Umbilical cord (tissue), 1 donor: ENCODE measurements at regions not wholly inside any gene's neighbourhood (a gene's known extent, or its start where the extent isn't known, plus 50 kb on each side); places are given as distances from the start of the nearest gene placed in this dataset.

ENCODE experiments used
- DNase-seq: peaks from one replicate; pipeline ENCODE4 v3.0.0-alpha.2; 2015; ENCODE audit warnings: low spot score

GRCh38 chr1:5291889-5292288 lies 637.5 kb downstream of the AJAP1 start:
- DNase-seq: no peak

- DNase-seq: no peak
Observed at GRCh38 chr1:5287178-5288150, 633.1 kb downstream of the AJAP1 start.

DNA sequence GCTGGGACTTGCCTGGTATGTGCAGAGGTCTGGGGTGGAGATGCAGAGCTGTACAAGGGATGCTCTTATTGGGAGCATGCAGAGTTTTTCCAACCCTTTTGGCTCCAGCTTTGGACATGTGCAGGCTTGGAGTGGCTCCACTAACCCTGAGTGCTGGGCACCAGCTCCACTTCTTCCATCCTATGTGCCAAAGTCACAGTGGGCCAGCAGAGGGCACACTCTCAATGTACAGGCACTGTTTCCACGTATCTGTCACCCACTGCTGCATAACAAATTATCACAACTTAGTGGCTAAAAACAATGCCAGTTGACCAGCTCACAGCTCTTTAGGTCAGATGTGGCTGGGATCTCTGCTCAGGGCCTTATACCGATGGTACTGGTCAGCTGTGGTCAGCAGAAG lies 631.8 kb downstream of the AJAP1 start:
- no peak for DNase-seq

- no peak for DNase-seq
Observed at GRCh38 chr1:5274527-5274926, 620.1 kb downstream of the AJAP1 start.

DNA sequence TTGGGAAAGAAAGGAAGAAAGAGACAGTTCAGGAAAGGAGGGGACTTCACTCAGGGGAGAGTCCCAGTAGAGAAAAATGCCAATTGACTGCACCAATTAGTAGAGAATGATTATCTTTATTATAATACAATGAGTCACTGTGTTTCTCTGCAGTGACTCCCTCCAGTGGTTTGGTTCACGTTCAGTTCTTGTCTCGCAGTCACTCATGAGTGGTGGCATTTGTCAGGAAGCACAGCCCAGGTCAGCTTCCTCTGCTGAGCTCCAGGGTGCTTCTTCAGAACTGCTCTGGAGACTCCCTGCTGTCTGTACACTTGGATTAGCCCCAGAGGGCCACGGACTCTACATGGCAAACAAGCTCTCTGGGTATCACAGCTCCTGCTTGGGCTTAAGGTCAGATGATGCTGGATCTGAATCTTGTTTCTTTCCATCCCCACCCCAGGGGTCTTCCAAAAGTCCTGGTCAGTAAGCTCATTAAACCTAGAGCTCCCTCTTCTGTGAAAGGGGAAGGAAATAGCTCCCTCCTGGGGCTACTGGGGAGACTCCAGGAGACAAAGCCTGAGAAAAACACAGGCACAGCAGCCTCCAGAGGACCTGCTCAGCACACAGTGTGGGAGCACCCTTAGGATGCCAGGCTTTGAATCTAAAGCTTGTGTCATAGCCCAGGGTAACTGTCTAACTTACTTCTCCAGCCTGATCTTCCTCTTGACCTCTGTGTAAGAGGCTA lies 619.0 kb downstream of the AJAP1 start:
- DNase-seq: no peak

GRCh38 chr1:5272325-5272724 lies 617.9 kb downstream of the AJAP1 start:
- DNase-seq: no peak

- no peak for DNase-seq
Observed at GRCh38 chr1:5271264-5271663, 616.9 kb downstream of the AJAP1 start.

DNA sequence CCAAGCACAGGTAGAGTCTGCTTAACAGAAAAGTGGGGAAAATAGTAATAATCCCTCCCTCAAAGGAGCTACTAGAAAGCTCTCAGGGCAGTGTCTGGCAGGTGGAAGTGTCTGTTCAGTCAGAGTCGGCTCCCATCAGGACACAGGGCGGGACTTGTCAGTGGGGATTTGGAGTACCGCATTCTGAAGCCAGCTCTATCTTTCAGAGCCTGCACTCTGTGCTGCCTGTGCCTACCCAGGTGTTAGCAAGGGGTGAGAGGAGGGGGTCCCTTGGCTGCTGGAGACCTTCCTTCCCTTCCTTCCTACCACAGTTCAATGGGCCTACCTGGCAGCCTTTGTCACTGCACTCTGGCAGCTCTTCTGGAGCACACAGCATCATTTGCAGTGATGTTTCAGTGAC lies 615.5 kb downstream of the AJAP1 start:
- DNase-seq: no peak

DNA sequence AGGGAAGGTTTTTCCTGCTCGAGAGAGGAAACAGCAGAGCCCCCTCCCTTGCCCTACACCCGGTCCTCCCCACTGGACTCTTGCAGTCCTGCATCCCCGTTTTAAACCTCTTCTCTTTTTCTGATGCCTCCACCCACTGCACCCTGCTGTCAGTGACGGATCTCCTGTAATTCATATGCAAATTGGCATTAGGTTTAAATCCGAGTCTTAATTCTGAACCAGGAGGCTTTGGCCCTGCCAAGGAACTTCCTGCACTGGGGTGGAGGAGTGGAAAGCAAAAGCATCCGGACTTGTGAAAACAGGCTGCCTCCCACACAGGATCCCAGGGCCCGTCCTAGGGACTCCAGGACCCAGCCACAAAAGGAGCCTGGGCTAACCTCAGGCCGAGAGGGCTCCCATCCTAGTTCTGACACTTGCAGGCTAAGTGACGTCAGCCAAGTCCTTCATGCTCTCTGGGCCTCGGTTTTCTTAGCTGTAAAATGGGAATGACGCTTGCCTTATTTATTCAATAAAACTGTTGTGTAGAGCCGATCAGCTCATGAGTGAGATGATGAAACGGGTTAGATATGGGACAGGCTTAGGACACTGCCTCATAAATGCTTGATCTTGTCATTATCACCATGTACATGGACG lies 613.3 kb downstream of the AJAP1 start:
- no peak for DNase-seq

DNA sequence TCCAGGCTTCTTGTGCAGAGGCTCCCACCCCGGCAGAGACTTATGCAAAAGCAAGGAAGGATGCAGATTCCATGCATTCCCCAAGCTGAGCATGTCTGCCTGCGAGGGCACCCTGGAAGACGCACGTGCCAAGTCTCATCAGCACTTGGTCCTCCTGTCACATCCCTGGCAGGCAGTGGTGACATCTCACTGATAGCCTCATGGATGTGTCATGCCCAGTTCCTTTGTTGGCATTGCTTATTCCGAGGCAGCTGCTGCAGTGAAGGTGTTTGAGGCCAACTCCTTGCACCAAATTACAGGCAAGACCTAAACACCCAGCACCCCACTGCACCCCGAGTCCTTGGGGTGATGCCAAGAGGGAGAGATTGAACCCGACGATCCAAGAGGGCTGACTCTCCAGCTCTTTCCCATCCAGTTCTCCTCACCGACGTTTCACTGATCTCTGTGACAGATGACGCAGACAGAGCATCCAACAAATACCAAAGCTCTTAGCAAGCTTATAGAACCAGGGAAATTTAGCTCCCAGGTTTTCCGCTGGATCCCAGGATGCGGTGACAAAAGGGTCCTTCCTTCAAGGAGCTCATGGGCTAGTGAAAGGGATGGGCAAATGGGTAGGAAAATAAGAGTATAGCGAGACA lies 611.1 kb downstream of the AJAP1 start:
- DNase-seq: no peak

GRCh38 chr1:5264476-5264875 lies 610.1 kb downstream of the AJAP1 start:
- no peak for DNase-seq

DNA sequence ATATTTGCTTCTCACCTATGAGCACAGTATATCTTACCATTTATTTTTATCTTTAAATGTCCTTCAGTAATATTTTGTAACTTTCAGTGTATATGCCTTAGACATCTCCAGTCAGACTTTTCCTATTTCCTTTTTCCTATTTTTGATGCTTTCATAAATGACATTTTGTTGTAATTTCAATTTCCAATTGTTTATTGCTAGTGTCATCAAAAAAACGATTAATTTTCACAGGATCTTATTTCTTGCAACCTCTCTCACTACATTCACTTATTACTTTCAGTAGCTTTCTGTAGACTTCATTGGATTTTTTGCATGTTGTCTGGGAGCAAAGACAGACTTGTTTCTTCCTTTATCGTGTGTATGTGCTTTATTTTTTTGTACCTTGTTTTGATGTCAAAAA lies 602.4 kb downstream of the AJAP1 start:
- DNase-seq: no peak

GRCh38 chr1:5254975-5255374 lies 600.6 kb downstream of the AJAP1 start:
- no peak for DNase-seq

DNA sequence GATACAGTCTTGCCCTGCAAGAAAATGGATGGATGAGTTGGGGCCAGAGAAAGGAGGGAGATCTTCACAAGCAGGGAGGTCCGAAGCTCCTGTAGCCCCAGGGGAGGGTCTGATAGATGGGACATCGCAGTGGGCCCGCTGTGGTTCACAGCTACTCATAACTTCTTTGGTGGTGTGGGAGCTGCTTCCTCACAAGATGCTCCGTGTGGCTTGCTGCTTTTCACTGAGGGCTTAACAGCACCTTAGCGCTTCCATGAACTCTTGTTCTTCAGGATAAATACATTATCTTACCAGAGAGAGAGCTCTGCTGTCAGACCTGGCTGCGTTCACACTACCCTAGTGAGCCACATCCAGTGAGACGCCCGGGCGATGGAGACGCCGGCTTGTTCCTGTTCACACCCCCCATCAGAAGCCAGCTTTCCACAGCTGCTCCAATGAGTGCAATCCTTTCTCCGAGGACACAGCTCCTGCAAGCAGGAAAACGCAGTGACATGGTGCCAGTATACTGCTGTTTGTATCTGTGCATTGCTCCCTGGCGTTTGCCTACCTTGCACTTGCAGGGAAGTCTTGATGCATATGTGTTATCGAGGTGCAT lies 599.8 kb downstream of the AJAP1 start:
- no peak for DNase-seq

- no peak for DNase-seq
Observed at GRCh38 chr1:5253036-5253435, 598.6 kb downstream of the AJAP1 start.

DNA sequence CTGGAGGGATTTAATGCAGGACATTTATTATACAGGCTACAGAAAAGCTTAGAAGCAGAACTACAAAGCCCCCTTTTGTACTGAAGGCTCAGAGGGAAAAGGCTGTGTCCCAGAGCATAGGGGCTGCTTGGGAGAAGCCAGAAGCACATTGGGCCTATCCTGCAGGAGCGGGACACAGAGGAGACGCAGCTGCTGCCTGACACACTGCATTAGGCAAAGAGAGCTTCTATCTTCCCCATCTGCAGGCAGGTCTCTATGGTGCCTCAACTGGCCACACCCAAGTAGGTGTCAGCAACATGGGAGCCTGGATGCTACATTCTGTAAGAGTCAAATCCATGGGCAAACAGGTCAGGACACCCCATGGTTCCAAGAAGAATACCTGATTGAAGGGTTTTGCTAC lies 595.9 kb downstream of the AJAP1 start:
- DNase-seq: no peak

DNA sequence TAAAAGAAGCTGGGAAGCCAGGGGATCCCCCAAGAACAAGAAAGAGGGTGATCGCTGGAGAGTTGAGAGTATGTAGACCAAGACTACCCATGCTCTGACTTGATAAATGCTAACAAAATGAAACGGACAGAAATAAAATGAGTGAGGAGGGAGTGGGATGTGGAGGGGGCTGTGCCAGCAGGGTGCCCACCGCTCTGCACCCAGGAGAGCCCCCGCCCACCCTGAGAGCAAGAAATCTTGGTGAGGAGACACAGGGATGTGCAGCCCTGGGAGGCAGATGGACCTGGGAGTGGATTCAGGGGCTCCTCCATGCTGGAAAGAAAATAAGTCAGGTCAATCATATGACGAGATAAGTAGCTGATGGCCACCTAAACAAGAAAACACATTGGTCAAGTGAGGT lies 590.9 kb downstream of the AJAP1 start:
- no peak for DNase-seq

- DNase-seq: no peak
Observed at GRCh38 chr1:5244631-5245285, 590.3 kb downstream of the AJAP1 start.

- no peak for DNase-seq
Observed at GRCh38 chr1:5242850-5243249, 588.4 kb downstream of the AJAP1 start.

- no peak for DNase-seq
Observed at GRCh38 chr1:5239911-5240310, 585.5 kb downstream of the AJAP1 start.
